OCI-LY7 (cell line): ENCODE measurements at regions not wholly inside any gene's neighbourhood (a gene's known extent, or its start where the extent isn't known, plus 50 kb on each side); places are given as distances from the start of the nearest gene placed in this dataset.
"Not testable (repeated sequence)": the region's sequence is repeated elsewhere in the genome, so short reads cannot be mapped to it uniquely, and the experiment has no call there.

Experiments
- BruUV-seq: library from RNA; stranded (reverse); fragments of 400-500 nt; replicated peaks from 2 replicates; lab custom pipeline; 2021; lab: Mats Ljungman, UMichigan
- CTCF ChIA-PET: fragments of 300-600 bp; sonication (Branson Sonifier 250); formaldehyde crosslinking; loops from one replicate; lab custom pipeline; 2022; ENCODE audit warnings: antibody characterized with exemption; ENCODE audit not compliant: unreplicated experiment; lab: Charles Lee
- POLR2A ChIA-PET: fragments of 300-600 bp; sonication (Branson Sonifier 250); formaldehyde crosslinking; loops from one replicate; lab custom pipeline; 2022; ENCODE audit warnings: antibody characterized with exemption; lab: Charles Lee
- DNase-seq: peaks from one replicate; pipeline ENCODE4 v3.0.0-alpha.2; 2015; ENCODE audit warnings: low spot score
- H2AFZ ChIP-seq: fragments of 200-600 bp; sonication (generic), shearing (Covaris generic); 2 replicates; pipeline ENCODE4 v1.6.1; 2014; ENCODE audit warnings: mild to moderate bottlenecking, antibody characterized with exemption, low read length, moderate library complexity
- H3K27ac ChIP-seq: fragments of 200-600 bp; sonication (generic); 2 replicates; pipeline ENCODE4 v1.5.1; 2014; ENCODE audit warnings: mixed run types, low read depth, mild to moderate bottlenecking, moderate library complexity, low read length, inconsistent platforms; ENCODE audit not compliant: poor library complexity, severe bottlenecking
- H3K36me3 ChIP-seq: fragments of 200-600 bp; sonication (generic); 2 replicates; pipeline ENCODE4 v1.6.1; 2014; ENCODE audit warnings: mild to moderate bottlenecking, antibody characterized with exemption, low read length, moderate library complexity, mixed read lengths; ENCODE audit not compliant: insufficient read depth
- H3K4me1 ChIP-seq: fragments of 200-600 bp; sonication (generic); 2 replicates; pipeline ENCODE4 v1.5.1; 2014; ENCODE audit warnings: mild to moderate bottlenecking, low read length; ENCODE audit not compliant: insufficient read depth, poor library complexity, severe bottlenecking
- H3K4me2 ChIP-seq: fragments of 200-600 bp; sonication (generic); 2 replicates; pipeline ENCODE4 v1.6.1; 2014; ENCODE audit warnings: mild to moderate bottlenecking, low read length
- H3K4me3 ChIP-seq: fragments of 200-600 bp; sonication (generic); 2 replicates; pipeline ENCODE4 v1.5.1; 2014; ENCODE audit warnings: mild to moderate bottlenecking, low read depth, low read length; ENCODE audit not compliant: poor library complexity, severe bottlenecking
- H3K79me2 ChIP-seq: fragments of 200-600 bp; sonication (generic); 2 replicates; pipeline ENCODE4 v1.6.1; 2016; ENCODE audit warnings: low read depth, mild to moderate bottlenecking, low read length, moderate library complexity, mixed read lengths; ENCODE audit not compliant: insufficient read depth
- H3K9me2 ChIP-seq: fragments of 200-600 bp; sonication (generic); 2 replicates; pipeline ENCODE4 v1.6.1; 2016; ENCODE audit warnings: mild to moderate bottlenecking, low read length, mixed read lengths; ENCODE audit not compliant: insufficient read depth
- H3K9me3 ChIP-seq: fragments of 200-600 bp; sonication (generic); 2 replicates; pipeline ENCODE4 v1.6.1; 2014; ENCODE audit warnings: mild to moderate bottlenecking, mixed run types, low read length, mixed read lengths
- H4K20me1 ChIP-seq: fragments of 200-600 bp; sonication (generic); 2 replicates; pipeline ENCODE4 v1.6.1; 2014; ENCODE audit warnings: mild to moderate bottlenecking, antibody characterized with exemption, low read length, moderate library complexity, mixed read lengths; ENCODE audit not compliant: insufficient read depth
- CTCF ChIP-seq: fragments of 200-600 bp; sonication (generic); conservative IDR thresholded peaks from 2 replicates; pipeline ENCODE4 v1.5.1; 2014; ENCODE audit warnings: mild to moderate bottlenecking, antibody characterized with exemption, low read length, moderate library complexity, mixed read lengths
- EZH2phosphoT487 ChIP-seq: fragments of 200-600 bp; sonication (generic); IDR thresholded peaks from 2 replicates; pipeline ENCODE4 v1.6.1; 2018; ENCODE audit warnings: low read depth, borderline replicate concordance, mild to moderate bottlenecking, mixed run types, antibody characterized with exemption, low read length, moderate library complexity, mixed read lengths
- intact Hi-C: fragments of 100-400 bp; cut with micrococcal nuclease; formaldehyde crosslinking; loops from one replicate; pipeline ENCODE4 v1.10.0; 2022; ENCODE audit not compliant: unreplicated experiment

- Histone ChIP-seq H3K4me1 (no peaks in the 10 kb centered on the region), H3K79me2 (no peaks in the 10 kb centered on the region), H3K27ac (no peak overlapping the region), H2AFZ (no peak overlapping the region), H3K4me2 (no peak overlapping the region), H3K9me3 (no peaks in the 10 kb centered on the region), H3K4me3 (no peak overlapping the region), H3K9me2 (no peaks in the 10 kb centered on the region), H3K36me3 (no peaks in the 10 kb centered on the region), H4K20me1 (no peaks in the 10 kb centered on the region)
- TF ChIP-seq CTCF = no peak
- no peak for TF ChIP-seq EZH2phosphoT487
- intact Hi-C loops = no loop called here
- POLR2A ChIA-PET = no interaction called here
- no TSS peak for BruUV-seq
- DNase-seq = peak; percentile 24
- CTCF ChIA-PET = no interaction called here
These were observed 51.8 kb upstream of the DUX4 start for GRCh38 chr4:190121759-190122158.

GRCh38 chr4:190122161-190123142 is 51.1 kb upstream of the DUX4 start:
- H3K9me3 ChIP-seq, intact Hi-C loops, H3K9me2 ChIP-seq, DNase-seq, H3K36me3 ChIP-seq, H3K27ac ChIP-seq, BruUV-seq, H4K20me1 ChIP-seq, H3K4me2 ChIP-seq, H3K4me1 ChIP-seq, POLR2A ChIA-PET, H2AFZ ChIP-seq, H3K79me2 ChIP-seq, H3K4me3 ChIP-seq, CTCF ChIA-PET: not testable (repeated sequence)
